Erythroblast (primary cell): ENCODE measurements at regions not wholly inside any gene's neighbourhood (a gene's known extent, or its start where the extent isn't known, plus 50 kb on each side); places are given as distances from the start of the nearest gene placed in this dataset.

Experiments used
- GATA1 ChIP-seq: IDR thresholded peaks from 2 replicates; pipeline ENCODE4 v1.6.1; 2011; ENCODE audit warnings: low read depth, mild to moderate bottlenecking, control low read depth, low read length, moderate library complexity
- POLR2A ChIP-seq: IDR thresholded peaks from 2 replicates; pipeline ENCODE4 v1.6.1; 2011; ENCODE audit warnings: mild to moderate bottlenecking, low read length

DNA sequence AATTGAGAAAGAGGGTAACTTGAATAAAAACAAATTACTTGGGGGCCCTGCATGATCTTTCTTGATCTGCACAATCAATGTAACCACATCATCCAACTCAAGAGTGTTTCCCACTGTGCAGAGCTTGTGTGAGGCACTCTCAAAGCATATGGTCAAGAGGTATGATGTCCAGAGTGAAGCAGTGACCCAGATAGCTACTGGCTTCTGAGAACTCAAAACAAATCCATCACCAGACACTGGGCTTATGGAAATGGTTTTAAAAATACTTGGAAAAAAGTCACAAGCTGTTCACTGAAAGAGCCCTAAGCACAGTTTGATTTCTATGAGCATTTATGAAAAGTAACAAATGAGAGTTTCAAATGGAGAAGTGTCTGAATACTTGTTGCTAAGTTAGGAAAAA lies 361.0 kb downstream of the GRXCR1 start:
- TF ChIP-seq POLR2A (no peak), GATA1 (no peak)
